NB4 (cell line): ENCODE measurements at regions not wholly inside any gene's neighbourhood (a gene's known extent, or its start where the extent isn't known, plus 50 kb on each side); places are given as distances from the start of the nearest gene placed in this dataset.

Experiments used
- DNase-seq: peaks from one replicate; pipeline ENCODE4 v3.0.0; 2010; ENCODE audit warnings: low read depth
- H3K4me3 ChIP-seq: one replicate; pipeline ENCODE4 v1.5.1; 2011; ENCODE audit warnings: mild to moderate bottlenecking, low read depth, low read length, moderate library complexity
- CTCF ChIP-seq: IDR thresholded peaks from one replicate; pipeline ENCODE4 v1.5.1; 2012; ENCODE audit warnings: low read depth, low read length
- MYC ChIP-seq: IDR thresholded peaks from 2 replicates; pipeline ENCODE4 v1.6.1; 2011; ENCODE audit warnings: low read depth, low read length
- POLR2A ChIP-seq: IDR thresholded peaks from 2 replicates; pipeline ENCODE4 v1.6.1; 2011; ENCODE audit warnings: mild to moderate bottlenecking; ENCODE audit not compliant: insufficient read length; ENCODE audit errors: extremely low read depth
- TF ChIP-seq, protein P1 (sequence below): IDR thresholded peaks from 2 replicates; pipeline ENCODE4 v1.6.1; 2011; ENCODE audit warnings: low read depth, low read length

DNA sequence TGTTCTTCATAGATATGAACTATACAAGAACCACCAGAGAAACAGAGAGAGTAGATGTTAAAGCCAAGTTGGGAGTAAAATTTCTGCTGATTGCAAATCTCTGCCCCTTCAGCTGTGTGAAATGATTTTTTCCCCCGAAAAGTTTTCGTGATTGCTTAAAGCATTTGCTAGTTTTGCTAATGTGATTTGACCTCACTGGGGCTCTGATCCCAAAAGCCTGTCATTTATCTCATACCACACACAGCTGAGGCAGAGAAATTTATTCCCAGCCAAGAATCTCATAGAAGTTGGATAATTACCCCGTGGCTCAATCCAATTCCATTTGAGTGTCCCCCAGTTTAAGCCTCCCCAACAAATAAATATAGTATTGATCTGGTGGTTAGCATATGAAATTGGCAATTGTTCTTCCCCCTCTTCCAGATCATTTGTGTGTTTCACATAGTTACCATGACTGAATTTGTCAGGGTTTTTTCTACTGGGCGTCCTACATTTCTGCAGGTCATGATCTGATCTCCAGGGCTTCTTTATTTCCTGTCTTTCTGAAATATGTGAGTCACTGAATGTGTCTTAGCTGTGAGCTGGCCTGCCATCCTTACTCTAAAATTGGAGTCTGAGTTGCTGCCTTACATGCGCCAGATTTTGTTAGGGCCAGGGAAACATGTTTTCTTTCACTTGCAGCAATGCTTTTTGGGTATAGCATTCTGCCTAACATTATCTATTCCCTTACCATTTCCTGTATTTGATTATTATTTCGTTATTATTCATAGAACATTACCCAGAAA lies 167.5 kb upstream of the FRMPD4 start:
- H3K4me3 ChIP-seq, result no peak overlapping the region
- TF ChIP-seq, protein P1, sequence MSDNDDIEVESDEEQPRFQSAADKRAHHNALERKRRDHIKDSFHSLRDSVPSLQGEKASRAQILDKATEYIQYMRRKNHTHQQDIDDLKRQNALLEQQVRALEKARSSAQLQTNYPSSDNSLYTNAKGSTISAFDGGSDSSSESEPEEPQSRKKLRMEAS, result no peak
- no peak for TF ChIP-seq MYC
- no peak for TF ChIP-seq POLR2A
- no peak for TF ChIP-seq CTCF
- no peak for DNase-seq

DNA sequence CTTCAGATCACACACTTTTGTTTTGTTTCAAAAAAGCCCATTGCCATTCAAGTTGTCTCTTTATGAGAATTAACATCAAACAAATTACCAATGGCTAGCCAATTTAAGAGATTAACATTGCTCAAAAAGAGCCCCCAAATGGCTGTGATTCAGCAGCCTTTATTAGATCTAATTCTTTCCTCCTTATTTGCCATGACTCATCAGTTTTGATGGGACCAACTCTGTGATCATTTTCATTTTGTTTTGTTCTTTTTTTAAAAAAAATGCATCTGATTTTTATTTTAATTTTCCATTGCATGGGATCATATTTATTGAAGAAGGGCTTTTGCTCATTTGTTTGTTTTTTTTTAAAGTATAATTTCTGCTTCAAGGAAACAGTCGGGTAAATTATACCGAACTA lies 161.6 kb upstream of the FRMPD4 start:
- no peak for DNase-seq
- TF ChIP-seq MYC (no peak), CTCF (no peak), POLR2A (no peak)
- TF ChIP-seq, protein P1, result no peak
- no peak overlapping the region for H3K4me3 ChIP-seq

DNA sequence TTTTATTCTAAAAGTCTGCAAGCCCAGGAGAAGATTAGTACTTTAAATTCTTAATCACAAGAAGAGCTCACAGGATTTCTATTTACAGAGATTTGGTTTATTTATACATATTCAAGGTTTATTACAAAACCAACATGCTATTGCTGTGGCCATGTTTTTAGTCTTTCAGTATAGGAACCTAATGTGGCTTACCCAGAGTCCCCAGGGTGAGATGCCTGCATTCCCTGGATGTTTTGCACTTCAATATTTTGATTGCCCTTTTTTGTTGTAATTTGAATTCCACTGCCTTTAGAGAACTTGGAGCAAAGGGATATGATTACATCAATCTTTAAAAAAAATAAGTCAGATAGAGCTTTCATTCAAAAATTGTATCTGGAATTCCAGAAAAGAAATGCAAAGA lies 146.0 kb upstream of the FRMPD4 start:
- TF ChIP-seq POLR2A, result no peak
- TF ChIP-seq, protein P1, result no peak
- no peak for TF ChIP-seq MYC
- no peak for TF ChIP-seq CTCF
- no peak overlapping the region for H3K4me3 ChIP-seq
- no peak for DNase-seq

- DNase-seq, result no peak
- TF ChIP-seq, protein P1, result no peak
- TF ChIP-seq MYC (no peak), CTCF (no peak), POLR2A (no peak)
- no peak overlapping the region for H3K4me3 ChIP-seq
These were observed 143.1 kb upstream of the FRMPD4 start for GRCh38 chrX:11995146-11995545.

DNA sequence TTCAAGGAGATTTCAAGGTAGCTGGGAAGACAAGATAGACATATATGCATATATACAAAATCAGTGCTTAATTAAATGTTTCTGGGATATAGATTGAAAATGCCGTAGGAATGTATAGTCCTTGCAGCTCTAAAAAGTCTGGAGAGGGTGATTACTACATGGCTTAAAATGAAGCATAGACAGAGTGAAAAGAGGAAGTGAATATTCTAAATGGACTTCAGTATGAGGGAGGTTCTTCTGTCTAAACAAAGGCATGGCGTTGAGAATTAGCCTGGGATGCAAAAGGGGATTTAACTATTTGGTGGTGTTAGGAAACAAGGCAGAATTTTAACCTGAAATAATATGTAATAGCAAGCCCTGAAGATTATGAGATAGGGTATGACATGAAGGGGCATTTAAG lies 141.5 kb upstream of the FRMPD4 start:
- H3K4me3 ChIP-seq, result no peak overlapping the region
- TF ChIP-seq MYC, result no peak
- TF ChIP-seq CTCF, result no peak
- TF ChIP-seq, protein P1, result no peak
- no peak for TF ChIP-seq POLR2A
- DNase-seq, result peak; percentile 3
